DMS 273 treated with DMSO at 0.1 percent for 48 hours (cell line): ENCODE measurements at regions not wholly inside any gene's neighbourhood (a gene's known extent, or its start where the extent isn't known, plus 50 kb on each side); places are given as distances from the start of the nearest gene placed in this dataset.

Experiments used
- DNase-seq: peaks from one replicate; lab custom pipeline; 2025; lab: John Stamatoyannopoulos, UW

GRCh38 chr17:77364941-77365583 lies 224.3 kb downstream of the SEC14L1 start:
- DNase-seq: no peak

GRCh38 chr17:77365584-77366186 lies 224.9 kb downstream of the SEC14L1 start:
- no peak for DNase-seq

- peak; percentile 49 for DNase-seq
Observed at GRCh38 chr17:77366206-77366557, 225.4 kb downstream of the SEC14L1 start.

GRCh38 chr17:77366558-77367245 lies 225.9 kb downstream of the SEC14L1 start:
- peak; percentile 65 for DNase-seq

GRCh38 chr17:77369544-77369971 lies 228.8 kb downstream of the SEC14L1 start:
- no peak for DNase-seq

- no peak for DNase-seq
Observed at GRCh38 chr17:77370586-77370985, 229.8 kb downstream of the SEC14L1 start.

GRCh38 chr17:77371117-77371887 lies 230.5 kb downstream of the SEC14L1 start:
- DNase-seq: no peak

- DNase-seq: no peak
Observed at GRCh38 chr17:77371888-77372443, 231.2 kb downstream of the SEC14L1 start.

GRCh38 chr17:77372444-77373298 lies 231.9 kb downstream of the SEC14L1 start:
- peak; percentile 60 for DNase-seq

- DNase-seq: no peak
Observed at GRCh38 chr17:77373299-77374169, 232.8 kb downstream of the SEC14L1 start.

GRCh38 chr17:77374170-77374936 lies 233.6 kb downstream of the SEC14L1 start:
- peak; percentile 74 for DNase-seq

GRCh38 chr17:77375108-77375916 lies 234.5 kb downstream of the SEC14L1 start:
- peak; percentile 58 for DNase-seq

- peak; percentile 81 for DNase-seq
Observed at GRCh38 chr17:77375917-77376651, 235.3 kb downstream of the SEC14L1 start.

- DNase-seq: peak; percentile 93
Observed at GRCh38 chr17:77376795-77377709, 236.3 kb downstream of the SEC14L1 start.

- DNase-seq: no peak
Observed at GRCh38 chr17:77377710-77378235, 237.0 kb downstream of the SEC14L1 start.

GRCh38 chr17:77378318-77379064 lies 237.7 kb downstream of the SEC14L1 start:
- no peak for DNase-seq
